ENCODE measurements at regions not wholly inside any gene's neighbourhood (a gene's known extent, or its start where the extent isn't known, plus 50 kb on each side); places are given as distances from the start of the nearest gene placed in this dataset.

DNA sequence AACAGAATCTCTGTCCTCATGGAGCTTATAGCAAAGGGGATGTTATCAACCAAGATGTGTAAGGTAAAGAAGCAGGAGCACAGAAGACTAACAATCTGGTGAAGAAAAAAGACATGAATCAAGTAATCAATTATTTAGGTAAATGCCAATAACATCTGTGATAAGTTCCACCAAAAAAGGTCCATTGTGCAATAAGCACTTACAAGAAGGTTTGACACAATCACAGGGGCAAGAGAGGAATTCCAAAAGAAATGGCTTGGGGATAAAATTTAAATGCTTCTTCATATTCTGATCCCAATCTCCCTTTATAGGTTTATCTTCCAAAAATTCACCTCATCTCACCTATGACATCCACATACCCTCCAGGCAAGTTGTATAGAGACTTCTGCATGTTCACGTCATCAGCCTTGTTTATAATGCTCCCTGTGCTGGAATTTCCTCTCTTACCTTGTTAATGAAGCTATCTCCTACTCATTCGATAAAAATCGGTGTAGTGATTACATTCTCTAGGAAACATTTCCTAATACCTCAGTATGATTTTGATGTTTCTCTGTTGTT, 53.6 kb upstream of the DPT start:
- no peak for DNase-seq

DNA sequence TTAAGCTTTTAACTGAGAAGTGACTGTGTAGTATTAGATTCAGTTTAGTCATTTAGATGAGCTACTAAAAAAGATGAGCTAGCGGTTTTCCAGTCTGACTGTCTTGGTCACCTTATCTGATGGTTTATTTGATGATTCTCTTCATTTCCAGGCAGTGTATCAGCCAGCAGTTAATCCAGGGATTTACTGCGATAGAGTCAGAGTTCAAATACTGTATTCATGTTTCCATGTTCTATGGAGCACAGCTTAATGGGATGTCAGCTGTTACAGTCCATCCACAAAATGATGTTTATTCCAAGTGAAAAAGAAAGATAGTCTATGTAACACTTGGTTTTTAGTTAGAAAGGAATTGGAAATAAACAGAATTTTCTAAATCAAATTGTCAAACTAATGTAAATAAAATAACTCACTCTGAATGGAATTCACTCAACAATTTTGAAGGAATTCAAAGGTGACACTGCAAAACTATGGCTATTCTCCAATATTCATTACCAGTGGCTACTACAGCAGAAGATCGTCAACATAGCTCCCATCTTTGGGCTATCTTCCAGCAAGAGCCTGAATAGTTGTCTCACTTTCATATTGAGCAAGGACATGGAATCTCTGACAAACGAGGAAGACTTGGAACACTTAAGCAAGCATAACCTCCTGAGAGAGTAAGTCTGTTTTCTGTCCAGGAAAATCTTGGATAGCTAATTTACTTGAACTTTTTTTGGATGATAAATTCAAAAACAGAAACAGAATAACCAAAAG, 54.6 kb upstream of the DPT start:
- DNase-seq = no peak

DNA sequence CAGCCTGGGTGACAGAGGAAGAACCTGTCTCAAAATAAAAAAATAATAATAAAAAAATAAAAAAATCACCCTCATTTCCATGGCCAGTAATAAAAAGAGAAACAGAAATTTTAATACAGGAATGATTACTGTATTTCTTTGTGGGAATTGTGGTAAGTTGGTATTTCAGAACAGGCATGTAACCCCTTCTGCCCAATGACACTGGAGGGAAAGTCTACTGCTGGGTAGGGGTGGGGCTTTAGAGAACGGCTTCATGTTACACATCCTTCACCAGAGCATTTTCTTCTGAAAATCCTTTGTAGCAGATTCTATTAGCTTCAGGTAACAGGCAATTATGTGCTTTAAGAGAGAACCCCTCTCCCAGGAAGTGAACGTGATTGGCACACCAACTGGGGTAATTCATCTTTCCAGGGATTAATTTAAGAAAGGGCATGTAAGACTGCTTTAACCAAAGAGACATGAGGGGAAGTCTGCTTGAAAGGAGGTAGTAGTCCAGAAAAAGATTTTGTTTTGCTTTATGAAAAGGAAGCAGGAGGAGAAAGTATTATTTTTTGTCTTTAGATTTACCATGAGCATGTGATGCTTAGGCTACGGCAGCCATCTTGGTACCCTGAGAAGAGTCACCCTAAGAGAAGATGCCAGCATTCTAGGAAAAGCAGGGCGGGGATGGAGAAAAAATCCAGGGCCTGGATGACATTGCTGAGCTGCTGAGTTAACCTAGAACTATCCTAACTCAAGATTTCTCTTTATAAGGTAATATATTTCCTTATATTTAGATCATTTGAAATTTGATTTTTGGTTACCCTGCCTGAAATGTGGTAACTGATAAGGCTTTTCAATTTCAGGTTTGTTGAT, 57.7 kb upstream of the DPT start:
- DNase-seq = no peak

- no peak for DNase-seq
Measured at GRCh38 chr1:168788258-168788657, 59.3 kb upstream of the DPT start.

DNA sequence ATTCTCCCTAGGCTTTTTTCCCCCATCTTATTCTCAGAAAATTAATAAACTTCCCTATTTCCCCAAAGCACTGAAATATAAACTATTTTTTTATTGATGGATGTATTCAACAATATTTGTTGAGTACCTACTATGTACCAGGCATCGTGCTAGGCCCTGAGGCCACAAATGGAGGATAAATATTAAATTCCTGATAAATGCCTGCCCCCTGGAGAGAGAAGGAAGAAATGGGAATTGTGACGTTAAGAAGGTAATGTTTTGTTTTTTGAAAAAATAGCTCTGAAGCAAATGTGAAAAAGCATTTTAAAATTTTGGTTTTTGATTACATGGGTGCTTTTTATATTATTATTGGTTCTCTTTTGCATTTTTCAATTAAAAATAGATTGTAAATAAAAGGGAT, 60.5 kb upstream of the DPT start:
- DNase-seq = no peak

DNA sequence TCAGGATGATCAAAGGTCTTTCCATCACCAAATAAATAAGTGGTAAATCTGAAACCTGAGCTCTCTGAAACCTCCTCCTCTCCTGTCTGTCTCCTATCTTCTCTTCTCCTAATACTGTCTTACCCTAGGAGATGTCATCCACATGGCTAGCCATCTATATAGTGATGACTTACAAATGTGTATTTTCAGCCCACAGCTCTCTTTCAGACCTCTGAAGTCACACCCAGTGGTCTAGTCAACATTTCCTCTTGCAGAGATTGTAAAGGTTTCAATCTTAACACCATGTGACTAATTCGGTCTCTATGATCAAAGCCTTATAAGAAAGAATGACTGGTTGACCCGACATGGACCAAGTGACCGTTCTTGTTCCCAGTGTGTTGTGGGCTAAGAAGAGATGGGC, 63.1 kb upstream of the DPT start:
- DNase-seq = no peak

DNA sequence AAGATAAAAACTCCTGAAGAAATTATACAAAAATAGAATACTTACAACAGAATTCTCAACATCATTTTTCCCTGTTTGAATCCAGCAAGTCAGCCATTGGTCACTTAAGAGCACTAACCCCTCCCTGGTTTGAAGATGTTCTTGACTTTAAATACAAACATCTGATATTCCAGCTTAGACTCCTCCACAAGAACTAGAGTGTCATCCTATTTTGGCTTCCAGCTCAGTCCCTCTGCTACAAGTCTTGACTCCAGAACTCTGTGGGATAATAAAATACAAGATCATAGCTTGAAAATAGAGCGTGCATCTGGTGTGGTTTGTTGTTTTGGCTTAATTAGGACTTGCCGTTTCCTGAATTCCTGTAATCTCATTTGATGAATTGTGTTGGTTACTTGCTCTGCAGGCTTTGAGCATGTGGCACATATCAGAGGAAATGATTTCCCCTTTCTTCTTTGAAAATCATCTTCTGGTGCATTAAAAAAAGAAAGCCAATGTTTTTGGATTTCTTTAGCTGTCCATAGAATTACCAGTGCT, 63.7 kb upstream of the DPT start:
- no peak for DNase-seq

GRCh38 chr1:168794057-168794456, 65.1 kb upstream of the DPT start:
- no peak for DNase-seq

- DNase-seq = no peak
Measured at GRCh38 chr1:168795681-168796080, 66.7 kb upstream of the DPT start.

DNA sequence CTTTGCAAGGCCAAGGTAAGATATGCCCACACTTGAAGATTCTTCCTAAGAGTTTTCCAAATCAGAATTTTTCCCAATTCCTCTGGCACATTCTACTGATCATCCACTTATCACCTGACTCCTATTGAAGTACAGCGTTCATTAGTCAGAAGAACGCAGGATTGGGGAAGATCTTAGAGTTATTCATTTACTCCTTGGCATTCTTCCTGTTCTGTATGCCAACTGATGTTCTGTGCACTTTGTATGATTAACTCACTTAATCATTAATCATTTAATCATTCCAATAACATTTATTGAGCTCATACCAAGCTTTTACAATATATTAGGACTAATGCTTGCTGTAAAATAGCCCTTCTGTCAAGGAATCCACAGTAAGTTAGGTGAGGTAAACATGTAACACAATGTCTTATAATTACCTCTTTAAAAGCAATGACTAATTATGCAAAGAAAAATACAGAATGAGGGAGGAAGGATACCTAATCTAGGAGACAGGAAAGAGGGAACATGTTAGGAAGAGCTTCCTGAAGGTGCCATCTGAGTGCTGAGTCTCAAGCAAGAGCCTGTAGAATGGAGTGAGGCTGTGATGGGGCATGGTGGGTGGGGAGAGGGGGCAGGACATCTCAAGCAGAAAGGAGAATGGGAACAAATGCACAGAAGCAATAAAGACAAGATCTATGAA, 71.1 kb upstream of the DPT start:
- no peak for DNase-seq

DNA sequence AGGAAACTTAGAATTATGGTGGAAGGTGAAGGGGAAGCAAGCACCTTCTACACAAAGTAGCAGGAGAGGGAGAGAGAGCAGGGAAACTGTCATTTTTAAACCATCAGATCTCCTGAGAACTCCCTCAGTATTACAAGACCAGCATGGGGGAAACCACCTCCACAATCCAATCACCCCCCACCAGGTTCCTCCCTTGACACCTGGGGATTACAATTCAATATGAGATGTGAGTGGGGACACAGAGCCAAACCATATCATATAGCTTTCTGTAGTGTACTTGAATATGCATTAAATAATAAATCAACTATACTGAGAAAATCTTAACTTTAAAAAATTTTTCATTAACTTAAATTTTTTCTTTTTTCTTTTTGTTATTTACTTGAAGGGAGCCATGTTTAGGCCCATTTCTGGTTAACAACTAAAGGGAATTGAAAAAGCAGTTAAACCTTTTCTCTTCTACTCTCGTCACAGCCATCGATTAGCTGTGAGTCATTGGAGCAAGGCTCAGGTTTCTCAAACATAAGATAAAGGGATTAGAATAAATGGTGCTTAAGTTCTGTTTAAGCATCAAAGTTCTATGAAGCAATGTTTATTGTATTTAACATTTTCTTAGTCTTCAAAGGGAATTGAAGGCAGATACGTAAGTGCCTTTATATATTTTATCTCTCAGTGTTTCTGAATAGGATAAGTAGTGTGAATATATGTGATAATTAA, 72.2 kb upstream of the DPT start:
- DNase-seq = no peak

GRCh38 chr1:168803806-168804510, 75.0 kb upstream of the DPT start:
- DNase-seq = no peak

DNA sequence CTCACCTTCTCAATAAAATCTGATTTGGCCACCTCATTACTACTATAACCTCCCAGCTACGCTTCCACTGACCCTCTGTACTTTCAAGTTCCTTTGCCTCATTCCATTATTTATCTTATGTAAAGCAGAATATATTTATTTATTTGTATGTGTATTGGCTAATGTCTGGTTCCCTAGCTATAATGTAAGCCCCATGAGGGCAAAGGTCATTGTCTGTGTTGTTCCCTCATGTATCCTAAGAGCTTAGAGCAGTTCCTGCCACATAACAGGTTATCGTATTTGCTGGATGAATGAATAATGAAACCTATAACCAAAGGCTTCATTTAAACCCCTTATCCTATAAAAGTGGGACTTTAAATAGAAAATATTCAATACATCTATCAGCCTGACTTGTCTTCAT, 77.9 kb upstream of the DPT start:
- DNase-seq = no peak

DNA sequence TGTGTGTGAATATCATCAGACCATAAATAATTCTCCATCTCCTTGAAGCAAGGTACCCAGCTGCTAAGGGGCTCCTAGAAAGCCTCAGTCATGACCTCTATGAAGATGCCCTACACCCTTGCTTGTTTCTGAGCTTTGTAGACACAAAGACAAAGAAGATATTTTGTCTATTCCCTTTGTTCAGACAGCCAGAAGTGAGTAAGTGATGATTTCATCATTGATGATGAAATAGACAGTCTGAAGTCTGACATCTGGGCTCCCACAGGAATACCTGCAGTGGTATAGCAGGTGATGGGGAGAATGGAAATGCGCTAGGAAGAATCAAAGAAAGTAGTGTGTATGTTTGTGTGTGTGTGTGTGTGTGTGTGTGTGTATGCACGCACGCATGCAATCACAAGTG, 82.2 kb upstream of the DPT start:
- no peak for DNase-seq

DNA sequence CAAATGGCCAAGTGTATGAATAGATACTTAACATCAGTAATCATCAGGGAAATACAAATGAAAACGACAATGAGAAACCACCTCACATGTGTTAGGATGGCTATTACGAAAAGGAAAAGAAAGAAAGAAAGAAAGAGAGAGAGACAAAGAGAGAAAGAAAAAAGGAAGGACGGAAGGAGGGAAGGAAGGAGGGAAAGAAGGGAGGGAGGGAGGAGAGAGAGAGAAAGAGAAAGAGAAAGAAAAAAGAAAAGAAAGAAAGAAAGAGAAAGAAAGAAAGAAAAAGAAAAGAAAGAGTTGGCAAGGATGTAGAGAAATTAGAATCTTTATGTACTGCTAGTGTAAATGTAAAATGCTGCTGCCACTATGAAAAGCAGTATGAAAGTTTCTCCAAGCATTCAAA, 90.7 kb upstream of the DPT start:
- DNase-seq = no peak

GRCh38 chr1:168821434-168821833, 92.4 kb upstream of the DPT start:
- DNase-seq = no peak

- no peak for DNase-seq
Measured at GRCh38 chr1:168822911-168823310, 93.9 kb upstream of the DPT start.

- DNase-seq = no peak
Measured at GRCh38 chr1:168823988-168824387, 95.0 kb upstream of the DPT start.

DNA sequence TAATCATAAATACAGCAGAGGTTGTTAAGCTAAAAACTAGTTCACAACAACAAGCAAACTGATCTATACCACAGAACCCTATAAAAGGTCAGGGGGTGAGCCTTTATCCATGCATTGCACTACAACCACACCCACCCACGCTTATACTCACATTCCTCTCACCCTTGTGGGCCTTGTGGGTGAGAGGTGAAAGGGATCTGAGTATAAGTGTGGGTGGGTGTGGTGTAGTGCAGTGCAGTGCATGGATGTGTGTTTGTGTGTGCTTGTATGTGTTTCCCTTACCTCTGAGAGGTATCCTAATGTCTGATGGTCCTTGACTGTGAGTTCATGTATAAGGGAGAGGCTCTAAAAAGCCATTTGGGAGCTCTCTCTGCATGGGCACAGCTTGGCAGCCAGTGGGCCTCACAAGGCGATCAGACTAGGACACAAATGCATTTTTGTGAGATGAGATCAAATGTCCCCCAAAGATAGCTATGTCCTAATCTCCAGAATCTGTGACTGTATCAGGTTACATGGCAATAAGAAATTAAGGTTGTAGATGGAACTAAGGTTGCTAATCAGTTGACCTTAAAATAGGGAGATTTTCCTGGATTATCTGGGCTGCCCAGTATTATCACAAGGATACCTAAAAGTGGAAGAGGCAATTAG, 95.5 kb upstream of the DPT start:
- no peak for DNase-seq

- DNase-seq = no peak
Measured at GRCh38 chr1:168825129-168825528, 96.1 kb upstream of the DPT start.

GRCh38 chr1:168825820-168826219, 96.8 kb upstream of the DPT start:
- DNase-seq = peak; percentile 35
